Inferior parietal cortex (tissue), 1 donor: ENCODE measurements at regions not wholly inside any gene's neighbourhood (a gene's known extent, or its start where the extent isn't known, plus 50 kb on each side); places are given as distances from the start of the nearest gene placed in this dataset.

Source experiments
- DNase-seq: peaks from one replicate; pipeline ENCODE4 v3.0.0-alpha.2; 2016; ENCODE audit errors: extremely low spot score

GRCh38 chr12:18899162-18899561 lies 161.2 kb downstream of the CAPZA3 start:
- no peak for DNase-seq

GRCh38 chr12:18899678-18900317 lies 161.9 kb downstream of the CAPZA3 start:
- no peak for DNase-seq

DNA sequence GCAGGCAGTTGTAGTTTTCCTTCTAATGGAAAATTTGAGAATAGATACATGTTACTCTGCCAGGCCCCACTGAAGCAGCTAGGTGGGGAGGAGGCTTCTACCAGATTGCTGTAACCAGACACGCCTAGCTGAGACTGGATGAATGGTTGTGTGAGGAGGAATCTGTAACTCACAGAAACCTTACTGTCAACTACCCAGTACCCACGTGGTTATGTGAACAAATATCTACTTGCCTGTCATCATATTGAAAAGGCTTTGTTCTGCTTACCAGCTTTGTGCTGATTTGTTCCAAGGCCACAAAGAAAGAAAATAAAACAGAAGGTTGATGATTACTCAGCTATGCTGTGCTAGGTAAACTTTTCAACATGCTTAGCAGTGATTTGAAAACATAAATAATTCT lies 167.2 kb downstream of the CAPZA3 start:
- no peak for DNase-seq

DNA sequence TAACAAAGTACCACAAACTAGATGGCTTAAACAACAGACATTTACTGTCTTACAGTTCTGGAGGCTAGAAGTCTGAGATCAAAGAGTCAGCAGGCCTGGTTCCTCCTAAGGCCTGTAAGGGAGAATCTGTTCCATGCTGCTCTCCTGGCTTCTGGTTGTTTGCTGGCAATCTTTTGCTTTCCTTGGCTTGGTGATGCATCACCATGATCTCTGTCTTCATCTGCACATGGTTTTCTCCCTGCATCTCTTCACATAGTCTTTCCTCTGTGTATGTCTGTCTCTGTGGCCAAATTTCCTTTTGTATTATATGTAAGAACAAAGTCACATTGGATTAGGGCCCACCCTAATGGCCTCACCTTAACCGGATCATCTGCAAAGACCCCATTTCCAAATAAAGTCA lies 168.5 kb downstream of the CAPZA3 start:
- DNase-seq = no peak

DNA sequence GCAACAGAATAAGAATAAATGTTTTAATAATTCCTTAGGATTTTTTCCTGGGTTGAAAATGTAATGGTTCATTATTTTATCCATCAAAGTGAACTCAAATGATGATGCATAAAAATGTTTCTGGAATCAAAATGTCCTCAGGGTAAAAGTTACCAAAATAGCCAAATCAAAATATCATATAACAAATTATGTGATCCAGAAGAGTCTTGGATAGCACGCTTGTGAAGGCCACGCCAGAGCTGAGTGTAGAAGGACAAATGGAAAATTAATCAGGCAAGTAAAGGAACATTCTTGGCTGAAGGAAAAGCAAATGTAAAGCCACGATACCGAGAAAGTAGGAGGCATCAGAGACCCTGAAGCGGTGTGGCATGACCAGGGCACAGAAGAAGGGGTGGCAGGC lies 169.2 kb downstream of the CAPZA3 start:
- no peak for DNase-seq

- DNase-seq = no peak
These were observed 169.8 kb downstream of the CAPZA3 start for GRCh38 chr12:18907728-18908127.

GRCh38 chr12:18908191-18908590 lies 170.3 kb downstream of the CAPZA3 start:
- no peak for DNase-seq

DNA sequence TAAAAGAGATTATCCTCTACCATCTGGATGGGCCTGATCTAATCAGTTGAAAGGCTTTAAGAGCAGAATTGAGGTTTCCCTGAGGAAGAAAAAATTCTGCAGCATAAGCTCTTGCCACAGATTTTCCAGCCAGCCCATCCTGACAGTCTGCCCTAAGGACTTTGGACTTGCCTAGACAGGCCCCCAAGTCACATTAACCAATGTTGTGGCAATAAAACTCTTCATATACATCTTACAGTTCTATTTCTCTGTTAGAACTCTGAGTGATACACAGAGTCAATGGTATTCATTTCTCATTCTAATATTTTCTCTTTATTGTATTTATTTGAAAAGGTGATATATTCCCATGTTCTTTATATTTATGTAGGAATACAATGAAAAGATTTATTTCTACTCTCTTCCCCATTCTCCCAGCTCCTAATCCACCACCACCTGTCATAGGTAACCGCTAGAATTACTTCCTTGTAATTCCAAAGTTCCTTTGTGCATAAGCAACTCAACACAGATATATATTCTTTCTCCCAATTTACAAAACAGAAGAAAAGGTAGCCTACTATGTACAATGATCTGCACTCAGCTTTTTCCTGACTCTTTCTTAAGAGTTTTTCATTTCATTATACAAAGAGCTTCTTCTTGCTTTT lies 182.1 kb downstream of the CAPZA3 start:
- DNase-seq = no peak

- no peak for DNase-seq
These were observed 184.9 kb downstream of the CAPZA3 start for GRCh38 chr12:18922851-18923250.

DNA sequence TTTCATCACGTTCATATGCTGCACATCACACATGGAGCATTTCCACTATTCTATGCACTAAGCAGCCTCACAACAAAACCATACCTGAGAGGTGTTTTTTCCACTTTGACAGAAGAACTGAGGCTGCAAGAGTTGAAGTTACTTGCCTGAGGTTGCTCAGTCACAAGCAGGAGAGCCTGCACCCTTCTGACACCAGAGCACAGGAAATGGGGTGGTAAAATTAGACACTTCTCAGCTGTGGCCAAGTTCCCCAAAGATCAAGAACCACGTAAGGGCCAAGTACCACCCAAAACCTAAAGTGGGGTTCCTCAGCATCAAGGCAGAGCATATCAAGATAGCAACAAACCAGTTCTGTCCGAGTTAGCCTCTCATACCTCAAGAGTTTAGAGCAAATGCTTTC lies 185.8 kb downstream of the CAPZA3 start:
- DNase-seq = no peak

DNA sequence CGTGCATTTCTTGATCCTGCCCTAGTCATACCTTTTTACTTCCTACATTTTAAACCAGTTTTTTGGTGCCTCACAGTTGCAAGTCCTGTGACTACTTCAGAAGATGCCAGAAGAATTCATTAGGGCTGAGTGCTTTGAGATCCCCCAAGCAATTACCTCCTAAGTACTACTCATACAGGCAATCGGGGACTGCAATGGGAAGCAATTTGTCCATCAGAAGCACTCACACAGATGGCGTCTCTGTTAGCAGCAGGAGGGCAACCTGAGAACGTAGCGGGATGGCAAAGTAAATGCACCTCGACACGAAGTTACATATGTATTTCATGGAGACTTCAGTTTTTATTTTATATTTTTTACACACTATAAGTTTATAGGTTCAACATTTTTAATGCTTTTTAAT lies 188.3 kb downstream of the CAPZA3 start:
- DNase-seq = no peak

DNA sequence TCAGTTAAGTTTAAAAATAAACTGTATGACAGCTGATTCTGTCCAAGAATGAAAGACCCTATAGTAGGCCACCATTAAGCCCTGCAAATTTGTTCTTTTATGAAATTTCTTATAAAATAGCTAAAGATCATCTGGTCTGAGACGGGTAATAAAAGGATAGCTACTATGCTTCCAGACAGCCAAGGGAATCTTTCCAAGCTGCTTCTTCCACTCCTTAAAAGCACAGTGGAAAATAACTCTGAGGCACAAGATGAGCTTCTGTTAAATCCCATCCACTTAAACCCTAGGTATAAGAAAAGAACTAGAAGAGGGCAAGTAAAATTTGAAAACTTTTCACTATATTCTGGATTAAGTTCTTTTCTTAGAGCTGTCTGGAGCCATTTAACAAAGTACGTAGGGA lies 194.3 kb downstream of the CAPZA3 start:
- no peak for DNase-seq

DNA sequence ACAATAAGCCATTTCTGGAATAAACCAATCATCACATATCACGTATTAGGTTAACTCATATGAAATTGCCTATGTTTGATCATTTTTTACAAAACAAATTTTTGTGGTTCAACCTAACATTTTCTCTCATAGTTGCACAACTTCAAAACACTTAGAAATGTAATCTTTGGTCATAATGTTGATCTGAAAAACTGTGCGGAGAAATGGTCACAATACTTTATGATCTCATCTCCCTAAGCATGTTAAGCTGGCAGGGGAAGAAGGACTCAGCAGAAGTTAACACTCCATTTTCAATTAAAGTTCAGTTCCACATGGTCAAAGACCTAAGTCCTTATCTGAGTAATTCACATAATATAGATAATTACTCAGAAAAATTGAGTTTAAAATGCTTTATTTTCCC lies 194.8 kb downstream of the CAPZA3 start:
- no peak for DNase-seq

GRCh38 chr12:18935371-18935965 lies 194.1 kb upstream of the PLEKHA5 start:
- DNase-seq = no peak

DNA sequence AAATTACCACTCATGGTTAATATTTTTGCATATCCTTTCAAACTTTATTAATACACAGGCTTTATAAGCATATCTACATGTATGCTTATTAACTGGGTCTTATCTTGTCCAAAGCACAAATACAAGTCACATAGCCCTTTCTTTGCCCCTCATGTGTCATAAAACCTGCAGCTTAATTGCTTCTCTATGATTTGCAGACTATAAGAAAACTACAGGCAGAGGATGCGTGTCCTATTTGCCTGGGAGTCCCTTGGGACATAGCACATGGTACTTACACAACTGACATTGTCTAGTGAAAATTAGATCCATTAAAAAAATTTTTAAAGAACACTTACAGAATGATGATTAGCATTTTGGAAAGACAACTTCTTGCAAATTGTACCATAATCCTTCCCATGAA lies 190.5 kb upstream of the PLEKHA5 start:
- DNase-seq = no peak

DNA sequence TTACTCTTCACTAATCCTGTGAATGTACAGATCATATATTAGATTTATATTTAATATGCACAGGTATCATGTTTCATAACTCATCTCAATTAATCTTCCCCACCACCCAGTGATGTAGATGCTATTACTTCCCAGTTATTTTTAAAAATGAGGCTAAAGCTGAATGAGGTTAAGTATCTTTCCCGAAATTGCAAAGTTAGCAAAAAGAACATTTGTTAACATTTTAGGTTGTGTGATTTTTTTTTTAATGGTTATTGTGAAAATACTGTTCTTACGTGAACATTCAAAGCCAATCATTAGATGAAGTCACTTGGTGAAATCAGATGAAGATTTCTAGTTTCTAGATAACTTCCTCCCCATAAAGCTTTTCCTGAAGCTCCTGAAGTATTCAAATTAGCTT lies 186.9 kb upstream of the PLEKHA5 start:
- no peak for DNase-seq

DNA sequence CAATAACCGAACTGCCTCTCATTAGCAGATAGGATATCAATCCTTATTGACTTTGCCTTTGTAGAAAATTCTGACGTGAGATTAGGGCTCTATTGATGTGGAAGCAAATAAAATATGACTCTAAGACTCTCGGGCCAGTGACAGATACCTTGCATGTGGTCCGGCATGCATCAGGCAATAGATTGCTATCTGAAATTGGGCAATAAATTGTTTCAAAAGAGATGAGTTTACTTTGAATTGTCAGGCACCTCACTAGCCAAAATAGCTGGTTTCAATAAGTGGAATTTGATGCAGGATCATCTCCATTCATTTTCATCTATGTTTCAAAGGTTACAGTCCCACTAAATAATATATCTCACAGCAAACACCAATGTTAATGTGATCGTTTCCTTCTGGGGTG lies 186.3 kb upstream of the PLEKHA5 start:
- DNase-seq = no peak

DNA sequence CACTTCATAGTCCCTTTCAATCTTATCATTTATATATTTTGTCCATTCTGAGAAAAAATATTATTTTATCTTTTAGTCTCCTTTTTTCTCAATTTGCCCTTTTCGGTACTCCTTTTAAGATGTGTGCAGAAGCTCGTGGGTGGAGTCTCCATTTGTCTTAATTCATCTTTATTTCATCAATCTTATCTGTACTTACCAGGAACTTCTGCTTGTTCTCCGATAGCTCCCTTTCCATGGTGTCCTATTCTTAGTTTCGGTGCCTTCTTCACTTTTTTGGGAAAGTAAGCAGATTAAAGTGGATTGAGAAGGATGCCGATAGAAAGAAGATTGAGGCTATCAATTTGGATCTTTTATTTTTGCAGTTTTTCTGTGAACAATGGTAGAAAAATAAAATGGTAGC lies 183.4 kb upstream of the PLEKHA5 start:
- no peak for DNase-seq

DNA sequence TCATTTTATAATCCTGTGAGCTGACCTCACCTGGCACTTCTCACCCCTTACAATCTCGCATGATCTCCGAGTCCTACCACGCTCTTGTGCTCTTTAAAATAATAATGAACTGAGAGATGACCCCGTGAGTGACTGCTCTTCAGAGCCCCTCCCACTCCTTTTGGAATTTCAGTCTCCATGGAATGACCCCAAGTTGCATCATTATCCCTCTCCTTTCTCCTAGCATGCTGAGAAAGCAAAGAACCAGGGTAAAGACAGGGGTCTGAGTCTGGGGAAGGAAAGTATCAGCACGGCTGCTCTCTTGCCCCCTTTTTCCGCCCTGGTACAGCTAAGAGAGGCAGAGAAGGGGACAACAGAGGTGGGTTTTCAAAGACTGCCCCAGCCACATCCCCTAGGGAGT lies 178.3 kb upstream of the PLEKHA5 start:
- no peak for DNase-seq

DNA sequence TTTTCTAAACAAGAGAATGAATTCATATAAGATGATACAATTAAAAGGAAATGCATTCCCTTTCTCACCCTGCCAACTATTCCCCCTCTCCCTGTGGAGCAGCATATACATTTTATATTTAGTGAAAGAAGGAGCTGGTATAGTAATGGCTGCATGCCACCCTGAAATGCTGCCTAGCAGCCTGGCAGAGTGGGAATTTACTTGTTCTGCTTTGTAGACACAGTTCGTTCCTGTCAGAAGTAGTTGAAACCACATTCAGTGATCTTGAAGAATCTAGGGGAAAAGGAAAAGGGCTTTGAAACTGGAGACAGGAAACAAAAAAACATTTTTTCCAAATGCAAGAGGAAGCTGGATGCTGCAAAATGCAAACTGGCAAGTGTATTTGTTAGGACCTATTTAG lies 176.0 kb upstream of the PLEKHA5 start:
- no peak for DNase-seq

GRCh38 chr12:18955594-18955993 lies 173.9 kb upstream of the PLEKHA5 start:
- DNase-seq = no peak

DNA sequence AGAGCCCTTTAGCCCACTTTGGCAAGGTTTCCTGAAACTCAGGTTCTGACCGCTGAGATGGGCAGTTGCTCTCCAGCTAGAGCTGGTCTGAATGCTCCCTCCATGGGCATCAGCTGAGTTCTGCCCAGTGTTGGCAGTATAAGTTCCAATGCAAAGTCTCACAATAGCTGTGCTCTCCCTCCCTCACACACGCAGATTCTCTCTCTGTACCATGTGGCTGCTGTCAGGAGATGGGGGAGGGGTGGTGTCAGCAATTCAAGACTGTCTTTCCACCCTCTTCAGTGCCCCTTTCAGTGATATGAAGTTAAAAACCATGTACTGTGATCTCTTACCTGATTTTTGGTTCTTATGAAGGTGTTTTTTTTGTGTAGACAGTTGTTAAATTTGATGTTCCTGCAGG lies 164.3 kb upstream of the PLEKHA5 start:
- no peak for DNase-seq

DNA sequence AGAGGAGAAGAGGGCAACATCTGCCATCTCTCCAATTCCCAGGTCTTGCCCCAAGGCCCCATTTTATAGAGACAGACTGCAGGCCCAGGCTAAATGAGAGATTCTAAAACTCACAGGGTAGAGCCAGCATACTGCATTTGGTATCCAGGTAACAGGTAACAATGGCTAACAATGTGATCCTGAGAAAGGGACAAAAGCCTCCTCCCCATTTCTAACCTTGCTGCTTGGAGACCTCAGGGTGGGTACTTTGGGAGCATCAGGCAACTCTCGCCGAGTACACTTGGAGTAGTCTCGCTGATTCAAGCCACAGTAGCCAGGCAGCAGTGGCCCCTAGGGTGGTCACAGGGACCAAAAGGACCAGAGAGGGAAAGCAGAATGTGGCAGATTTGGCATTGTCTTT lies 162.6 kb upstream of the PLEKHA5 start:
- DNase-seq = no peak

- DNase-seq = no peak
These were observed 161.7 kb upstream of the PLEKHA5 start for GRCh38 chr12:18967814-18968213.
